Transverse colon (tissue), 4 donors: ENCODE measurements at regions not wholly inside any gene's neighbourhood (a gene's known extent, or its start where the extent isn't known, plus 50 kb on each side); places are given as distances from the start of the nearest gene placed in this dataset.

Experiments used
- DNase-seq: peaks from one replicate; pipeline ENCODE4 v3.0.0-alpha.2; 2019
- H3K27ac ChIP-seq, 4 donors: fragments of 200-600 bp; sonication (generic); 2 replicates each; pipeline ENCODE4 v1.5.1; 2016 to 2018; ENCODE audit warnings: inconsistent platforms in 4 of 4
- H3K27me3 ChIP-seq: fragments of 200-600 bp; sonication (generic); 2 replicates; pipeline ENCODE4 v1.5.1; 2017; ENCODE audit warnings: inconsistent platforms
- H3K36me3 ChIP-seq, 4 donors: fragments of 200-600 bp; sonication (generic); 2 replicates each; pipeline ENCODE4 v1.5.1; 2017 to 2019; ENCODE audit warnings: inconsistent platforms in 4 of 4
- H3K4me1 ChIP-seq, 4 donors: fragments of 200-600 bp; sonication (generic); 2 replicates each; pipeline ENCODE4 v1.5.1; 2017 to 2020; ENCODE audit warnings: inconsistent platforms in 4 of 4
- H3K4me3 ChIP-seq, 4 donors: fragments of 200-600 bp; sonication (generic); 1 replicate in 1 of 4; 2 replicates in 3 of 4; pipeline versions ENCODE4 v1.5.1 to v1.6.1; 2017 to 2019; ENCODE audit warnings: inconsistent platforms in 4 of 4
- H3K9me3 ChIP-seq, 2 donors: fragments of 200-600 bp; sonication (generic); 2 replicates each; pipeline ENCODE4 v1.5.1; 2017 to 2019; ENCODE audit warnings: inconsistent platforms in 2 of 2
- CTCF ChIP-seq, 5 experiments: fragments of 200-600 bp in 3 of 5; fragments of 450-650 bp in 2 of 5; sonication (generic) in 3 of 5; IDR thresholded peaks; 1 replicate in 2 of 5; 2 replicates in 3 of 5; pipeline ENCODE4 v1.5.1; 2016 to 2017; ENCODE audit warnings: antibody characterized with exemption in 5 of 5, inconsistent platforms in 3 of 5, mild to moderate bottlenecking in 2 of 5, moderate library complexity in 1 of 5
- EP300 ChIP-seq: sonication (generic); formaldehyde crosslinking; IDR thresholded peaks from one replicate; pipeline ENCODE4 v1.6.1; 2017; ENCODE audit warnings: antibody characterized with exemption, low read depth
- POLR2A ChIP-seq: fragments of 450-650 bp; IDR thresholded peaks from one replicate; pipeline ENCODE4 v1.6.1; 2016; ENCODE audit warnings: antibody characterized with exemption, mild to moderate bottlenecking, moderate library complexity
- POLR2AphosphoS5 ChIP-seq, 3 donors: sonication (generic); formaldehyde crosslinking; IDR thresholded peaks; one replicate each; pipeline ENCODE4 v1.6.1; 2016; ENCODE audit warnings: antibody characterized with exemption in 3 of 3
- WGBS, 2 donors: methylation state at CpG; one replicate each; pipeline ENCODE4 v1.1.5; 2018; ENCODE audit warnings: low coverage in 1 of 2; 5-methylcytosine and 5-hydroxymethylcytosine counted together
- in situ Hi-C, 4 donors: fragments of 200-750 bp; cut with MboI; loops; one replicate each; pipeline versions ENCODE4 v1.15.0 to v1.15.1; 2017; ENCODE audit warnings: low sequenced_read_pairs in 3 of 4, low pct_ligation_motif_present in 1 of 4, low pct_unique_long_range_greater_than_20kb in 1 of 4
- intact Hi-C: fragments of 100-400 bp; cut with DNase I; formaldehyde crosslinking; loops from one replicate; pipeline ENCODE4 v1.15.1; 2023; ENCODE audit warnings: low total_unique reads

GRCh38 chr11:131219646-131220045, 150.8 kb upstream of the NTM start:
- no peaks in the 10 kb centered on the region for H3K4me1 ChIP-seq
- no peaks in the 10 kb centered on the region for H3K27me3 ChIP-seq
- no peak overlapping the region for H3K27ac ChIP-seq
- in situ Hi-C loops, result no loop called here
- intact Hi-C loops, result loop anchor here (5.0 kb wide), 1 partner anchor 152 kb away; no protein-coding TSS in a partner anchor
- no peaks in the 10 kb centered on the region for H3K36me3 ChIP-seq
- TF ChIP-seq POLR2AphosphoS5 (IDR thresholded peaks at IDR 0.05) (no peak), POLR2A (no peak), CTCF (IDR thresholded peaks at IDR 0.05) (no peak), EP300 (no peak)
- no peak for DNase-seq
- no peak overlapping the region for H3K4me3 ChIP-seq
- no peaks in the 10 kb centered on the region for H3K9me3 ChIP-seq

- DNase-seq, result no peak
- Histone ChIP-seq H3K27ac (no peak overlapping the region), H3K27me3 (no peaks in the 10 kb centered on the region), H3K9me3 (no peaks in the 10 kb centered on the region), H3K4me3 (no peak overlapping the region), H3K4me1 (no peaks in the 10 kb centered on the region), H3K36me3 (no peaks in the 10 kb centered on the region)
- TF ChIP-seq EP300, result no peak
- in situ Hi-C loops, result no loop called here
- intact Hi-C loops, result no loop called here
Measured at GRCh38 chr11:131223198-131223991, 147.0 kb upstream of the NTM start.

GRCh38 chr11:131228378-131228777, 142.0 kb upstream of the NTM start:
- intact Hi-C loops (no loop called here), in situ Hi-C loops (loop anchor here in 1 of 4 donors (25.0 kb wide), 1 partner anchor 284 kb away; no protein-coding TSS in a partner anchor)
- H3K4me3 ChIP-seq, result no peak overlapping the region
- no peak for DNase-seq
- no peaks in the 10 kb centered on the region for H3K4me1 ChIP-seq
- WGBS, 2 donors, result 17 to 27% methylated on average over 2 of the region's 2 CpGs
- H3K36me3 ChIP-seq, result no peaks in the 10 kb centered on the region
- no peak overlapping the region for H3K27ac ChIP-seq
- TF ChIP-seq POLR2AphosphoS5 (IDR thresholded peaks at IDR 0.05) (no peak), CTCF (IDR thresholded peaks at IDR 0.05) (no peak), EP300 (no peak), POLR2A (no peak)
- no peaks in the 10 kb centered on the region for H3K27me3 ChIP-seq
- H3K9me3 ChIP-seq, result no peaks in the 10 kb centered on the region

- no peaks in the 10 kb centered on the region for H3K36me3 ChIP-seq
- H3K27me3 ChIP-seq, result no peaks in the 10 kb centered on the region
- no peak overlapping the region for H3K4me3 ChIP-seq
- no peak for DNase-seq
- intact Hi-C loops, result no loop called here
- 82% methylated on average over 2 of the region's 2 CpGs; no CpG with 5 or more reads in 1 of the 2 donors for WGBS, 2 donors
- no peaks in the 10 kb centered on the region for H3K9me3 ChIP-seq
- no peak overlapping the region for H3K27ac ChIP-seq
- no peaks in the 10 kb centered on the region for H3K4me1 ChIP-seq
- in situ Hi-C loops, result loop anchor here in 1 of 4 donors (25.0 kb wide), 1 partner anchor 283 kb away; no protein-coding TSS in a partner anchor
- TF ChIP-seq POLR2A, result no peak
- no peak for TF ChIP-seq POLR2AphosphoS5 (IDR thresholded peaks at IDR 0.05)
- no peak for TF ChIP-seq EP300
Measured at GRCh38 chr11:131229221-131229620, 141.2 kb upstream of the NTM start.

GRCh38 chr11:131231317-131231940, 139.0 kb upstream of the NTM start:
- 61 to 65% methylated on average over 4 to 6 of the region's 6 CpGs for WGBS, 2 donors
- no peaks in the 10 kb centered on the region for H3K9me3 ChIP-seq
- in situ Hi-C loops, result loop anchor here in 1 of 4 donors (25.0 kb wide), 1 partner anchor 281 kb away; no protein-coding TSS in a partner anchor

More at GRCh38 chr11:131231317-131231940, 139.0 kb upstream of the NTM start:
- TF ChIP-seq POLR2AphosphoS5 (IDR thresholded peaks at IDR 0.05) (no peak), CTCF (IDR thresholded peaks at IDR 0.05) (no peak), EP300 (no peak), POLR2A (no peak)
- Histone ChIP-seq H3K4me1 (no peaks in the 10 kb centered on the region), H3K27ac (no peak overlapping the region), H3K27me3 (no peaks in the 10 kb centered on the region), H3K36me3 (no peaks in the 10 kb centered on the region), H3K4me3 (no peak overlapping the region)
- DNase-seq, result no peak
- intact Hi-C loops, result no loop called here
